HG02852 (cell line): ENCODE measurements at regions not wholly inside any gene's neighbourhood (a gene's known extent, or its start where the extent isn't known, plus 50 kb on each side); places are given as distances from the start of the nearest gene placed in this dataset.

Source experiments
- ATAC-seq: cut with Tn5 transposase; IDR thresholded peaks from one replicate; pipeline ENCODE4 v1.9.1; 2021; ENCODE audit warnings: mild to moderate bottlenecking, moderate library complexity; ENCODE audit not compliant: unreplicated experiment

DNA sequence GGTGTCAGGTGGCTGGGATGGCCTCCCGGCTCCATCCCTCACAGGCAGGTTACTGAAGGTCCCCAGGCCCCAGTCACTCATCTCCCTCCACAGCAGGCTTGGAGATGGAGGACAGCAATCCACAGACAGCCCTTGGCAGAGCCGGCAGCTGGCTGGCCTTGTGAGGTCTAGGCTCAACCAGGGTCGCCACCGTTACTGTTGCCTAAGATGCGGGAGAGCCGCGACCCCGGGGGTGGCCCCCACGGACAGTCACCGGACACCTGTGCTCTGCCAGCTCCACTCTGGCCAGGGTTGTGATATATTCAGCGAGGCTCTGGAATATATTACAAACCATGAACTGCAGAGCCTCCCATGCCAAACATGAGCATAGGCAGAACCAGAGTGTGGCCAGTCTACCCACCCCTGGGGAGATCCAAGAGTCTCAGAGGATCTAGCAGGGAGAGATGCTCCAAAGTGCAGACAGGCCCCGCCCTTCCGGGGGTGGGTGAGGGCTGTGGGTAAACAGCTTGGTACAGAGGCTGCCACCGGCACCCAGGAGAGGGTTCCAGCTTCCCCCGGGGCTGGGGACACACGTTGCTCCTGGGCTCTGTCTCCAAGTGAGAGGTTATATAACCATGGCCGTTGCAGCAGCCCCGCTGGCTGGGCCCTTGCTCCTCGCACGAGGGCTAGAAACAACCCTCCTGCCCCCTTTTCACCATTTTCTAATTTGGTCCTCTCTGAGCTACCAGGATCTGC lies 55.9 kb upstream of the DIO3 start:
- no peak for ATAC-seq

- no peak for ATAC-seq
Observed at GRCh38 chr14:101506211-101506925, 54.9 kb upstream of the DIO3 start.

GRCh38 chr14:101506926-101507835 lies 54.1 kb upstream of the DIO3 start:
- ATAC-seq, result no peak

DNA sequence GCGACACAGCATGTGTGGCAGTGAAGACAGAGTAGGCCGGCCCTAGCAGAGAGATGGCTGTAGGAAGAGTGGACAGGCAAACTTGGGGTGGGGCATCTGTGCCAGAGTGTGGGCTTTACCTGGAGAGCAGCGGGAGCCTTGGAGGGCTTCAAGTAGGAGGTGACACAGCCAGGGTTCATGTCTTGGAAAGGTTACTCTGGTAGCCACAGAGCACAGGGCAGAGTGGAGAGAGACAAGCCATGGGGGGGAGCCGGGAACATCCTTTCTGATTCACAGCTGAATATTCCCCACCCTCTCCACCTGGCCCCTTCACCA lies 53.5 kb upstream of the DIO3 start:
- no peak for ATAC-seq

- no peak for ATAC-seq
Observed at GRCh38 chr14:101508196-101508947, 52.9 kb upstream of the DIO3 start.

DNA sequence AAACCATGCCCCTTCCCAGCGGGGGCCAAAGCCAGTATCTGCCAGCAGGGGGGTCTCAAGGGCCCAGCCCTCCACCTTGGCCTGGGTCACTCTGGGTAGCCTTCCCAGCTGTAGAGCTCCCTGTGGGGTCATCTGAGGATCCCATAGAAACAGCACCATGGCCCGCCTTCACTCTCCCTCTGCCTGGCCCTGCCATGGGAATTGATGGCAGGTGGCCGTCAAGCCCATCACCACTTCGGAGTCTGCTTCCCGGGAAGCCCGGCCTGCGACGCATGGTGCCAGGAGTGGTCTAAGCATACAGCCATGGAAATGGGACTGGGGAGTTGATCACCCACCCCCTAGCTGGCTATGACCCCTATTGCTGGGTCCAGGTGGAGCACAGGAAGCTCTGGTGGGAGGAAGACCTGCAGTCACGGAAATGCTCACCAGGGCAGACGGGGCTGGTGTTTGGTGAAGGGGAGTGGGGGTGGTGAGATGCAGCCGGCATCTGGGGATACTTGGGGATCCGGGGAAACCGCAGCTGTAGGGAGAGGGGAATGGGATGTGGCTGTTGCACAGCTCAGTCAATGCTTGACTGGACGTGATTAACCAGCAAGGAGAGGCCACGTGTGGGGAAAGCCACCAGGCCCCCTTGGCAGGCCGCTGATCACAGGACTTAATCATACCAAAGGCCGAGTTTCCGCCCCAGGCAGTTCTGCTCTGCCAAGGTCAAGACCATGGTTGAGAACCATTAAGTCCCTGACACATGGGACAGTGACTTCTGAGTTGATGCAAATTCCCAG lies 52.2 kb upstream of the DIO3 start:
- no peak for ATAC-seq

GRCh38 chr14:101509730-101510371 lies 51.4 kb upstream of the DIO3 start:
- ATAC-seq, result no peak

- ATAC-seq, result no peak
Observed at GRCh38 chr14:101511199-101511598, 50.1 kb upstream of the DIO3 start.
